ENCODE measurements at regions not wholly inside any gene's neighbourhood (a gene's known extent, or its start where the extent isn't known, plus 50 kb on each side); places are given as distances from the start of the nearest gene placed in this dataset.

GRCh38 chr3:23029001-23029400 lies 174.1 kb upstream of the UBE2E2 start:
- TF ChIP-seq CTCF (conservative IDR thresholded peaks at IDR 0.05; ENCODE audit: low read depth, low read length) (no peak), EZH2 (IDR thresholded peaks at IDR 0.05; ENCODE audit: borderline replicate concordance, low read depth, low read length, poor library complexity, severe bottlenecking) (no peak)
